Panc1 (cell line): ENCODE measurements at regions not wholly inside any gene's neighbourhood (a gene's known extent, or its start where the extent isn't known, plus 50 kb on each side); places are given as distances from the start of the nearest gene placed in this dataset.

Experiments used
- CTCF ChIP-seq: fragments of 450-650 bp; IDR thresholded peaks from 2 replicates; pipeline ENCODE4 v1.5.1; 2017; ENCODE audit warnings: mild to moderate bottlenecking
- TCF7L2 ChIP-seq: IDR thresholded peaks from 2 replicates; pipeline ENCODE4 v1.6.1; 2011; ENCODE audit warnings: mild to moderate bottlenecking, low read depth, low read length, inconsistent platforms

- no peak for TF ChIP-seq CTCF
- TF ChIP-seq TCF7L2: no peak
Measured at GRCh38 chr12:25419595-25419994, 133.5 kb downstream of the LMNTD1 start.
